GM15510 (cell line): ENCODE measurements at regions not wholly inside any gene's neighbourhood (a gene's known extent, or its start where the extent isn't known, plus 50 kb on each side); places are given as distances from the start of the nearest gene placed in this dataset.

Source experiments
- POLR2A ChIP-seq: IDR thresholded peaks from 3 replicates; pipeline ENCODE4 v1.6.1; 2011; ENCODE audit warnings: borderline replicate concordance; ENCODE audit not compliant: insufficient read length; ENCODE audit errors: extremely low read depth

GRCh38 chr13:42492372-42492920 is 81.5 kb upstream of the TNFSF11 start:
- TF ChIP-seq POLR2A: no peak

- TF ChIP-seq POLR2A: no peak
Observed at GRCh38 chr13:42494157-42494556, 79.8 kb upstream of the TNFSF11 start.

- no peak for TF ChIP-seq POLR2A
Observed at GRCh38 chr13:42495255-42495654, 78.7 kb upstream of the TNFSF11 start.

GRCh38 chr13:42495751-42496150 is 78.2 kb upstream of the TNFSF11 start:
- no peak for TF ChIP-seq POLR2A

- no peak for TF ChIP-seq POLR2A
Observed at GRCh38 chr13:42497798-42498197, 76.2 kb upstream of the TNFSF11 start.

GRCh38 chr13:42498521-42498920 is 75.4 kb upstream of the TNFSF11 start:
- TF ChIP-seq POLR2A: no peak
